DND-41 (cell line): ENCODE measurements at regions not wholly inside any gene's neighbourhood (a gene's known extent, or its start where the extent isn't known, plus 50 kb on each side); places are given as distances from the start of the nearest gene placed in this dataset.

Source experiments
- ATAC-seq: fragments of 200-7000 bp; cut with Tn5 transposase; 3 replicates; pipeline ENCODE4 v1.9.1; 2021; ENCODE audit warnings: low read depth; ENCODE audit not compliant: insufficient read depth
- DNase-seq: peaks from one replicate; pipeline ENCODE4 v3.0.0-alpha.2; 2020
- H2AFZ ChIP-seq: 2 replicates; pipeline ENCODE4 v1.6.0; 2012; ENCODE audit warnings: low read depth, low read length
- H3K27ac ChIP-seq: 2 replicates; pipeline ENCODE4 v1.5.1; 2012; ENCODE audit warnings: low read length, inconsistent platforms
- H3K27me3 ChIP-seq: fragments of 200-600 bp; sonication (generic); 2 replicates; pipeline ENCODE4 v1.6.0; 2012; ENCODE audit warnings: low read length, mild to moderate bottlenecking, inconsistent platforms; ENCODE audit not compliant: insufficient read depth, poor library complexity
- H3K36me3 ChIP-seq: 2 replicates; pipeline ENCODE4 v1.5.1; 2012; ENCODE audit warnings: low read length, inconsistent platforms; ENCODE audit not compliant: insufficient read depth
- H3K4me1 ChIP-seq: 2 replicates; pipeline ENCODE4 v1.5.1; 2012; ENCODE audit warnings: mild to moderate bottlenecking, low read length; ENCODE audit not compliant: insufficient read depth
- H3K4me2 ChIP-seq: 2 replicates; pipeline ENCODE4 v1.6.0; 2012; ENCODE audit warnings: mild to moderate bottlenecking, moderate library complexity, low read length, inconsistent platforms; ENCODE audit not compliant: insufficient read depth
- H3K4me3 ChIP-seq, 2 experiments: fragments of 200-600 bp in 1 of 2; shearing (Covaris generic) in 1 of 2; 2 replicates each; pipeline ENCODE4 v1.5.1; 2012 to 2016; ENCODE audit warnings: inconsistent platforms in 2 of 2, low read length in 2 of 2, mild to moderate bottlenecking in 2 of 2, low read depth in 1 of 2, moderate library complexity in 1 of 2
- H3K79me2 ChIP-seq: 2 replicates; pipeline ENCODE4 v1.6.0; 2012; ENCODE audit warnings: low read length, inconsistent platforms; ENCODE audit not compliant: insufficient read depth
- H3K9ac ChIP-seq: 2 replicates; pipeline ENCODE4 v1.6.0; 2012; ENCODE audit warnings: low read depth, mild to moderate bottlenecking, inconsistent platforms, low read length, moderate library complexity
- H3K9me3 ChIP-seq: 2 replicates; pipeline ENCODE4 v1.5.1; 2012; ENCODE audit warnings: low read length, moderate library complexity, mild to moderate bottlenecking, inconsistent platforms; ENCODE audit not compliant: insufficient read depth, severe bottlenecking
- H4K20me1 ChIP-seq: 2 replicates; pipeline ENCODE4 v1.6.0; 2012; ENCODE audit warnings: low read length; ENCODE audit not compliant: insufficient read depth
- EZH2 ChIP-seq: IDR thresholded peaks from 3 replicates; pipeline ENCODE4 v1.6.1; 2012; ENCODE audit warnings: borderline replicate concordance, low read depth, mild to moderate bottlenecking, moderate library complexity, low read length, inconsistent platforms; ENCODE audit not compliant: severe bottlenecking
- TF ChIP-seq, protein P1 (sequence below): IDR thresholded peaks from 2 replicates; pipeline ENCODE4 v1.5.1; 2012; ENCODE audit warnings: borderline replicate concordance, low read length, moderate library complexity, mild to moderate bottlenecking; ENCODE audit not compliant: poor library complexity, severe bottlenecking; ENCODE audit errors: extremely low read depth

DNA sequence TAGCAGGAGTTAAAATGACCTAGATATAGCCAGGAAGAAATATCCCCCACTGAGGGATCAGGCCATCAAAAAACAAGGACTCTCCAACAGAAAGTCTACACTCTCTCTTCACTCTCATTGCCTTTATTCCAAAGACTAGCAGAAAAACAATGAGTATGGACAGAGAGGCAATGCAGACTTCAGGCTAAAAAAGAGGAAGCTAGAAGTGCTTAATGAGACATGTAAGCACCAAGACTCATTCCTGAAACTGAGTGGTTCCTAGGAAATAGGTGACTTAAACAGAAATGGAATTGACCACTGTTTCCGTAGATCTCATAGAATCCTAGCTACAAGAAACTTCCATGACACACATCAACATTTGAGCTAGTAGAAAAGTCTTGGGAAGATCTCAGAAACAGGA lies 387.3 kb downstream of the KDM5D start:
- Histone ChIP-seq H3K79me2 (no peaks in the 10 kb centered on the region), H3K27me3 (no peaks in the 10 kb centered on the region), H3K27ac (no peak overlapping the region), H3K9ac (no peak overlapping the region), H3K9me3 (no peaks in the 10 kb centered on the region), H2AFZ (no peak overlapping the region), H3K4me3 (no peak overlapping the region), H3K4me2 (no peak overlapping the region), H4K20me1 (no peaks in the 10 kb centered on the region), H3K4me1 (no peaks in the 10 kb centered on the region), H3K36me3 (no peaks in the 10 kb centered on the region)
- DNase-seq: no peak
- ATAC-seq: no peak
- TF ChIP-seq, protein P1, sequence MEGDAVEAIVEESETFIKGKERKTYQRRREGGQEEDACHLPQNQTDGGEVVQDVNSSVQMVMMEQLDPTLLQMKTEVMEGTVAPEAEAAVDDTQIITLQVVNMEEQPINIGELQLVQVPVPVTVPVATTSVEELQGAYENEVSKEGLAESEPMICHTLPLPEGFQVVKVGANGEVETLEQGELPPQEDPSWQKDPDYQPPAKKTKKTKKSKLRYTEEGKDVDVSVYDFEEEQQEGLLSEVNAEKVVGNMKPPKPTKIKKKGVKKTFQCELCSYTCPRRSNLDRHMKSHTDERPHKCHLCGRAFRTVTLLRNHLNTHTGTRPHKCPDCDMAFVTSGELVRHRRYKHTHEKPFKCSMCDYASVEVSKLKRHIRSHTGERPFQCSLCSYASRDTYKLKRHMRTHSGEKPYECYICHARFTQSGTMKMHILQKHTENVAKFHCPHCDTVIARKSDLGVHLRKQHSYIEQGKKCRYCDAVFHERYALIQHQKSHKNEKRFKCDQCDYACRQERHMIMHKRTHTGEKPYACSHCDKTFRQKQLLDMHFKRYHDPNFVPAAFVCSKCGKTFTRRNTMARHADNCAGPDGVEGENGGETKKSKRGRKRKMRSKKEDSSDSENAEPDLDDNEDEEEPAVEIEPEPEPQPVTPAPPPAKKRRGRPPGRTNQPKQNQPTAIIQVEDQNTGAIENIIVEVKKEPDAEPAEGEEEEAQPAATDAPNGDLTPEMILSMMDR: no peak
- TF ChIP-seq EZH2: no peak

DNA sequence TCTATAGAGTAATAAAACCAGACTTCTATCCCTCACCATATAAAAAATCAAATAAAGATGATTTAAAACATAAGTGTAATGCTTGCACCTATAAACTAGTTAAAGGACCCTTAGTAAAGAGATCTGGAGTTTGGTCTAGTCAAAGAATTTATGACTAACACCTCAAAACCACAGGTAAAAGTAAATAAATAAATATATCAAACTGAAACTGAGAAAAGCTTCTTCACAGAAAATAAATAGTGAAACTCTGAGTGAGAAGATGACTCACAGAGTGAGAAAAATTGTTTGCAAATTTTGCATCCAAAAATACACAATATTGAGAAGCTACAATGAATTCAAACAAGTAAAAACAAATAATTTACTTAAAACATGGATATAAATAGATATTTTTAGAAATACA lies 387.8 kb downstream of the KDM5D start:
- no peaks in the 10 kb centered on the region for H3K36me3 ChIP-seq
- no peak overlapping the region for H3K4me3 ChIP-seq
- no peaks in the 10 kb centered on the region for H3K9me3 ChIP-seq
- H3K79me2 ChIP-seq: no peaks in the 10 kb centered on the region
- TF ChIP-seq, protein P1: no peak
- no peak for TF ChIP-seq EZH2
- H3K4me1 ChIP-seq: no peaks in the 10 kb centered on the region
- H3K27me3 ChIP-seq: no peaks in the 10 kb centered on the region
- H3K4me2 ChIP-seq: no peak overlapping the region
- H3K9ac ChIP-seq: no peak overlapping the region
- no peak for DNase-seq
- no peak for ATAC-seq
- H4K20me1 ChIP-seq: no peaks in the 10 kb centered on the region
- no peak overlapping the region for H3K27ac ChIP-seq
- no peak overlapping the region for H2AFZ ChIP-seq

DNA sequence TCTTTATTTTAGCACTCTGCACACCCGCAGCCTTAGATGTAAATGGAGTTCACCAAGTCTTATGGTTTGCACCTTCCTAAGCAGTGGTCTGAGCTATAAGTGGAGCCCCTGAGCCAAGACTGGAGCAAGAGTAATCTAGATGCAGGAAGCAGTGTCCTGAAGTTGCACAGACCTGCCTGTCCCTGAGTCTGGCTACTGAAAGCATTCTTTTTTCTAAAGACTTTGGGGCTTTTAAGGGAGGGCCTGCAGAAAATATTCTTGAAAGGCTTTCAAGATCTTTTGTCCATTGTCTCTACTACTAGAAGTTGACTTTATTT lies 389.7 kb downstream of the KDM5D start:
- H3K4me1 ChIP-seq: no peaks in the 10 kb centered on the region
- no peak overlapping the region for H3K9ac ChIP-seq
- DNase-seq: no peak
- H2AFZ ChIP-seq: no peak overlapping the region
- no peak overlapping the region for H3K27ac ChIP-seq
- no peak overlapping the region for H3K4me2 ChIP-seq
- no peak overlapping the region for H3K4me3 ChIP-seq
- no peaks in the 10 kb centered on the region for H3K79me2 ChIP-seq
- H3K27me3 ChIP-seq: no peaks in the 10 kb centered on the region
- no peaks in the 10 kb centered on the region for H3K36me3 ChIP-seq
- no peak for ATAC-seq
- no peaks in the 10 kb centered on the region for H3K9me3 ChIP-seq
- no peak for TF ChIP-seq EZH2
- TF ChIP-seq, protein P1: no peak
- no peaks in the 10 kb centered on the region for H4K20me1 ChIP-seq
